NT2/D1 (cell line): ENCODE measurements at regions not wholly inside any gene's neighbourhood (a gene's known extent, or its start where the extent isn't known, plus 50 kb on each side); places are given as distances from the start of the nearest gene placed in this dataset.

Experiments
- SUZ12 ChIP-seq: IDR thresholded peaks from 2 replicates; pipeline ENCODE4 v1.6.1; 2011; ENCODE audit not compliant: insufficient read length, insufficient read depth; ENCODE audit errors: extremely low read depth
- YY1 ChIP-seq: IDR thresholded peaks from 2 replicates; pipeline ENCODE4 v1.6.1; 2011; ENCODE audit not compliant: insufficient read length, insufficient read depth
- ZNF274 ChIP-seq: IDR thresholded peaks from 2 replicates; pipeline ENCODE4 v1.6.1; 2011; ENCODE audit warnings: mild to moderate bottlenecking, low read depth, low read length

GRCh38 chr18:28650860-28651259 lies 473.9 kb upstream of the CDH2 start:
- TF ChIP-seq YY1 (no peak), ZNF274 (no peak), SUZ12 (no peak)
